ENCODE measurements at regions not wholly inside any gene's neighbourhood (a gene's known extent, or its start where the extent isn't known, plus 50 kb on each side); places are given as distances from the start of the nearest gene placed in this dataset.

DNA sequence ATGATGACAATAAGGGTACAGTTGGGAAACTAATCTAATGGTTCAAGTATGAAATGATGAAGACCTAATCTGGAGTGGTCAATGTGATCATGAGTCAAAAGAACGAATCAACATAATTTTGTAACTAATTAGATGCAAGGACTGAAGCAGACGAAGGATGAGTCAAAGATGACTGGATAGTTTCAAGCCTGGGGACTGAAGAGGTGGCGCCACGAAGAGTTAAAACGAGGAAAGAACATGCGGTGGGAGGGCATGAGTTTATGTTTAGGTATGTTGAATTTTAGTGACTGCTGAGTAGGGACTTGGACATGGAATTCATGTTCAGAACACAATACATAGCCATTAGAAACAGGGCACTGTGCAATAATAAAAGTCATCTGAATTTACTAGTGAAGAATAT lies 221.5 kb upstream of the FAM241A start:
- Histone ChIP-seq H3K4me3 (no peak overlapping the region), H3K27ac (no peak overlapping the region), H3K36me3 (no peaks in the 10 kb centered on the region), H3K27me3 (no peaks in the 10 kb centered on the region), H3K4me1 (no peaks in the 10 kb centered on the region), H3K9me3 (no peaks in the 10 kb centered on the region)
- 88 to 91% methylated on average over 6 of the region's 6 CpGs for WGBS, 2 donors
- intact Hi-C loops (cut with DNase I) = no loop called here
- no peak for DNase-seq
- no peak for ATAC-seq
- TF ChIP-seq, protein P1, sequence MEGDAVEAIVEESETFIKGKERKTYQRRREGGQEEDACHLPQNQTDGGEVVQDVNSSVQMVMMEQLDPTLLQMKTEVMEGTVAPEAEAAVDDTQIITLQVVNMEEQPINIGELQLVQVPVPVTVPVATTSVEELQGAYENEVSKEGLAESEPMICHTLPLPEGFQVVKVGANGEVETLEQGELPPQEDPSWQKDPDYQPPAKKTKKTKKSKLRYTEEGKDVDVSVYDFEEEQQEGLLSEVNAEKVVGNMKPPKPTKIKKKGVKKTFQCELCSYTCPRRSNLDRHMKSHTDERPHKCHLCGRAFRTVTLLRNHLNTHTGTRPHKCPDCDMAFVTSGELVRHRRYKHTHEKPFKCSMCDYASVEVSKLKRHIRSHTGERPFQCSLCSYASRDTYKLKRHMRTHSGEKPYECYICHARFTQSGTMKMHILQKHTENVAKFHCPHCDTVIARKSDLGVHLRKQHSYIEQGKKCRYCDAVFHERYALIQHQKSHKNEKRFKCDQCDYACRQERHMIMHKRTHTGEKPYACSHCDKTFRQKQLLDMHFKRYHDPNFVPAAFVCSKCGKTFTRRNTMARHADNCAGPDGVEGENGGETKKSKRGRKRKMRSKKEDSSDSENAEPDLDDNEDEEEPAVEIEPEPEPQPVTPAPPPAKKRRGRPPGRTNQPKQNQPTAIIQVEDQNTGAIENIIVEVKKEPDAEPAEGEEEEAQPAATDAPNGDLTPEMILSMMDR (IDR thresholded peaks at IDR 0.05) = no peak

DNA sequence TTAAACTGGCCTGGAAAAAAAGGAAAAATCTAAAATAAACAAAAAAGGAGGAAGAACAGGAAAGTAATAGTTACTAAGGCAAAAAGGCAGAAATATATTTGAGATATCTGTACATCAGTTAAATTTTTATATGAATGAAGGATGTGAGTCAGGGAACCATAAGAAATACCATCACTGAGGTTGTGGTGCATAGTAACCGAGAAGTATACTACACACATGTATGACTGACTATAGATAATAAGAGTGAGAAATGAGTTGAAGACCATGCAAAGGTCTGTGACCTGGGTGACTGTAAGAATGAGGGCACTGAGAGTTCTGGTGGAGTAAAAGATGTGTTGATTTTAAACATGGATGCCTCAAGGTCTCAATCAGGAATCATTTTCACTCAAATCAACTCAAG lies 220.6 kb upstream of the FAM241A start:
- no peaks in the 10 kb centered on the region for H3K27me3 ChIP-seq
- H3K36me3 ChIP-seq = no peaks in the 10 kb centered on the region
- no peaks in the 10 kb centered on the region for H3K4me1 ChIP-seq
- H3K27ac ChIP-seq = no peak overlapping the region
- DNase-seq (no peak), ATAC-seq (no peak)
- intact Hi-C loops (cut with DNase I) = no loop called here
- H3K9me3 ChIP-seq = no peaks in the 10 kb centered on the region
- WGBS, 2 donors = 89 to 90% methylated on average over 1 of the region's 1 CpG
- TF ChIP-seq, protein P1 (IDR thresholded peaks at IDR 0.05) = no peak
- no peak overlapping the region for H3K4me3 ChIP-seq

DNA sequence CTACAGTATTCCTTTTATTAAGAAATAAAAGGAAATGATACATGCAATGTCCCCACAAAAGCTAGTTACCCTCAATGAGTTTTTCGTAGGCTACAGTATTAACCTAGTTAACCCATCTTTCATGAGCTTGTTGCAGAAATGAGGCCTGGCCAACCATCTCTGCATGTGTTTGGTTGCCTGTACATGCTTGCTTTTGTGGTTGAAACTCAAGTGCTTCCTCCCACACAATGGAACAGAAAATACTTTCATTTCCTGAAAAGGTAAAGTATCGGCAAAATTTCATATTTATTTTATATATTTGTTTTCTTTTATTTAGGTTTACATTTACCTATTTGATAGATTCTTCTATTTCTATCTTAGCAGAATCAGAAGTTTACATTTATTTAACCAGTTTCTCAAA lies 214.6 kb upstream of the FAM241A start:
- intact Hi-C loops (cut with DNase I) = loop anchor here in 1 of 10 donors (10.0 kb wide), 1 partner anchor 286 kb away; no protein-coding TSS in a partner anchor
- H3K4me1 ChIP-seq = no peaks in the 10 kb centered on the region
- H3K27ac ChIP-seq = no peak overlapping the region
- TF ChIP-seq, protein P1 (IDR thresholded peaks at IDR 0.05) = no peak
- 67 to 81% methylated on average over 2 of the region's 2 CpGs for WGBS, 2 donors
- no peaks in the 10 kb centered on the region for H3K9me3 ChIP-seq
- no peaks in the 10 kb centered on the region for H3K36me3 ChIP-seq
- H3K27me3 ChIP-seq = peaks cover 0 to 16% (median 0%) of the 10 kb centered on the region in 7 donors
- no peak for DNase-seq
- no peak overlapping the region for H3K4me3 ChIP-seq
- ATAC-seq = no peak

DNA sequence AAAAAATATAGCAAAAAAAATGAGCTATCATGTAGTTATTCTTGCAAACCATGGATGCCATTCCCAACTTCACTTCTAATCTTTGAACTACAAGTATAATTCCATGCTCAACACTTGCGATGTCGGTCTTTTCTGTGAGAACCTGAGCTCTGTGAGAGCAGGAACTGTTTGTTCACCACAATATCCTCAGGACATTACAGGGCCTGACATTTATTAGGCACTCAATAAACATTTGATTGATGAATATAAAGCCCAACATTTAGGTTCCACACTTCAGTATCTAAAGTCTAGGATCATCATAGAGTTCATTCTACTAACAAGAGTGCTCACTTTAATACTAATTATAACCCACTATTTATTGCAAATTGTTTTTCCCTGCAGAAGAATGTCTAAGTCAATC lies 211.6 kb upstream of the FAM241A start:
- intact Hi-C loops (cut with DNase I) = loop anchor here in 1 of 10 donors (10.0 kb wide), 1 partner anchor 289 kb away; no protein-coding TSS in a partner anchor
- H3K9me3 ChIP-seq = no peaks in the 10 kb centered on the region
- H3K27me3 ChIP-seq = peaks cover 0 to 16% (median 7%) of the 10 kb centered on the region in 7 donors
- no peak overlapping the region for H3K4me3 ChIP-seq
- H3K4me1 ChIP-seq = no peaks in the 10 kb centered on the region
- DNase-seq (no peak), ATAC-seq (no peak)
- TF ChIP-seq, protein P1 (IDR thresholded peaks at IDR 0.05) = no peak
- 86 to 93% methylated on average over 2 of the region's 2 CpGs for WGBS, 2 donors
- H3K36me3 ChIP-seq = no peaks in the 10 kb centered on the region
- H3K27ac ChIP-seq = no peak overlapping the region
